GM12873 (cell line): ENCODE measurements at regions not wholly inside any gene's neighbourhood (a gene's known extent, or its start where the extent isn't known, plus 50 kb on each side); places are given as distances from the start of the nearest gene placed in this dataset.

ENCODE experiments used
- CTCF ChIP-seq: IDR thresholded peaks from 2 replicates; pipeline ENCODE4 v1.5.1; 2012; ENCODE audit warnings: low read depth, mild to moderate bottlenecking, moderate library complexity, low read length, control low read depth; ENCODE audit not compliant: insufficient read depth; ENCODE audit errors: missing control alignments

- no peak for TF ChIP-seq CTCF
Measured at GRCh38 chr11:103541186-103541795, 432.1 kb downstream of the DYNC2H1 start.

- no peak for TF ChIP-seq CTCF
Measured at GRCh38 chr11:103542851-103543250, 433.6 kb downstream of the DYNC2H1 start.

- TF ChIP-seq CTCF = no peak
Measured at GRCh38 chr11:103543456-103543855, 434.2 kb downstream of the DYNC2H1 start.

GRCh38 chr11:103544874-103545273 lies 435.6 kb downstream of the DYNC2H1 start:
- no peak for TF ChIP-seq CTCF

- TF ChIP-seq CTCF = no peak
Measured at GRCh38 chr11:103545551-103545950, 436.3 kb downstream of the DYNC2H1 start.

GRCh38 chr11:103546236-103546635 lies 437.0 kb downstream of the DYNC2H1 start:
- TF ChIP-seq CTCF = no peak

- TF ChIP-seq CTCF = no peak
Measured at GRCh38 chr11:103547024-103547423, 437.8 kb downstream of the DYNC2H1 start.

- TF ChIP-seq CTCF = no peak
Measured at GRCh38 chr11:103547691-103548090, 438.5 kb downstream of the DYNC2H1 start.
